ENCODE measurements at regions not wholly inside any gene's neighbourhood (a gene's known extent, or its start where the extent isn't known, plus 50 kb on each side); places are given as distances from the start of the nearest gene placed in this dataset.
"Not testable (repeated sequence)": the region's sequence is repeated elsewhere in the genome, so short reads cannot be mapped to it uniquely, and the experiment has no call there.

DNA sequence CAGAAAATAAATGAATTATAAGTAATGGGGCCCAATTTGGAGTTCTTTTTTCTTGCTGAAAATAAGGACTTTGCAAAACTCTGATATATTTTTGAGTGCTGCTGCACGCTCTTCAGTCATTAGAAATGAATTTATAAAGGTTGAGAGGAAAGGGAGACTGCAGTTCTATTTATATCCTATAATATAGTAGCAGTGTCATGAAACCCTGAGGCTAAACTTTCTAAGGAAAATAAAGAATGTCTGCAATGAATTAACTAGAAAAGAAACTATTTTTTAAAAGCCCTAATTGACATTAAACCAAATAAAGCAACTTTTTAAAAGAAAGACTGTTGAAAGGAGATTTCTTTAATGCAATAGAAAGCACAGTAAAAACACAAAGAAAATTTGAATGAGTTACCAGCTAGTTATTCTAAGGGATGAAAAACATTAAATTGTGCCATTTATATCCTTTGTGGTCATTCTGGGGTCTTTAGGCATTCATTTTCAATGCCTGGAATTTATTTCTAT lies 1072.8 kb upstream of the TMEFF2 start:
- no peak for DNase-seq

DNA sequence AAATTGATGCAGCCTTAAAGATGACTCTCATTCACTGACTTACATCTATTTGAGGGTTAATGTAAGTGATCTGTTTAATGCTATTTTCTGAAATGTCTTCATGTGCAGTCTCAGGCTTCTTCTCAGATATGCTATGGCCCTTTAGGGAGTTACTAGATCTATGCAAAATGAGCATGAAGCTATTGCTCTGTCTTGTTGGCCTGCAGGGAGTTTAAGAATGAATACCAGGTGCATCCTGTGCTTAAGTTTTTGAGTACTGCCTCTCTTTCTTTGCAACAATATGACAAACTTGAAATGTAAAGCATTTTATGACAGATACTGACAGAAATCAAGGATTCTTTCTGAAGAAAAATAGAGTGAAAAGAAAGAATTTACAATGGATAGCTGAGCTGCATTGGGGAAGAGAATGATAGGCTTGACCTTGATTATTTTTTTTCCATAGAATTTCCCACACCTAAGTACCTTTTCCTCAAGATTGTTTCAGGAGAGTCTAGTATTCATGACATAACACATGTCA lies 1058.3 kb upstream of the TMEFF2 start:
- no peak for DNase-seq

DNA sequence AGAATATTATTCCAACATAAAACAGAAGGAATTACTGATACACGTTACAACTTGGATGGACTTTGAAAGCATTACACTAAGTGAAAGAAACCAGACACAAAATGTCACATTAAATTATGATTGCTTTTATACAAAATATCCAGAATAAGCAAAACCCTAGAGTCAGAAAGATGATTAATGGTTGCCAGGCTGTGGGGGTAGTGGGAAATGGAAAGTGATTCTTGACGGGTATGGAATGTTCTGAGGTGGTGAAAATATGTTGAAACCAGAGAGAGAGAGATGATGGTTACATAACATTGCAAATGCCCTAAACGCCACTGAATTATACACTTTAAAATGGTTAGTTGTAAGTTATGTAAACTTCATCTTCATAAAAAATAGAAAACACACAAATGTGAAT lies 1057.2 kb upstream of the TMEFF2 start:
- no peak for DNase-seq

DNA sequence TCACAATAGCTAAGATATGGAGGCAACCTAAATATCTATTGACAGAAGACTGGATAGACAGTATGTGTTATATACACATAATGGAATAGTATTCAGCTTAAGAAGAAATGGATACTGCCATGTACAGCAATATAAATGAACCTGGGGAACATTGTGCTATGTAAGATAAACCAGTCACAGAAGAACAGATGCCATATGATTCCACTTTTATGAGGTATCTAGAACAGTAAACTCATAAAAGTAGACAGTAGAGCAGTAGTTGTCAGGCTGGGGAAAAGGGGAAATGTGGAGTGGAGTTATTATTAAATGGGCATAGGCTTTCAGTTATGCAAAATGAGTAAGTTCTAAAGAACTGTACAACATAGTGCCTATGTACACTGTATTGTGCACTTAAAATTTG lies 1055.7 kb upstream of the TMEFF2 start:
- DNase-seq = no peak

DNA sequence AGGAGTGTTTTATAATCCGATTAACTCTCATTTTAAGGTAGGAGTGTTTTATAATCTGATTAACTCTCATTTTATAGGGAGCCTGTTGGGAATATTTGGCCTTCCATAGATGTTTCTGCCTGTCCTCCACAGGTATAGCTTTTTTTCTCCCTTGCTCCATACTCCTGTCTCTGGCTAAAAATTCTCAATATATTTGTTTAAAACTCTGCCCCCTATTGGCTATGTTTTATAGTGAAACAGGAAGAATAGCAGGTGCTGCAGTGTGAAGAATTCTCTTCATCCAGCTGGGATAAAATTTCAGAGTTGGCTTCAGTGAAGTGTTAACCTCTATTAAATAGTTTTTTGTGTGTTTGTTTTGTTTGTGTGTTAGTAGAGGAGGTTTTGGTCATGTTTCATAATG lies 1046.0 kb upstream of the TMEFF2 start:
- peak; percentile 29 to 49 for DNase-seq

DNA sequence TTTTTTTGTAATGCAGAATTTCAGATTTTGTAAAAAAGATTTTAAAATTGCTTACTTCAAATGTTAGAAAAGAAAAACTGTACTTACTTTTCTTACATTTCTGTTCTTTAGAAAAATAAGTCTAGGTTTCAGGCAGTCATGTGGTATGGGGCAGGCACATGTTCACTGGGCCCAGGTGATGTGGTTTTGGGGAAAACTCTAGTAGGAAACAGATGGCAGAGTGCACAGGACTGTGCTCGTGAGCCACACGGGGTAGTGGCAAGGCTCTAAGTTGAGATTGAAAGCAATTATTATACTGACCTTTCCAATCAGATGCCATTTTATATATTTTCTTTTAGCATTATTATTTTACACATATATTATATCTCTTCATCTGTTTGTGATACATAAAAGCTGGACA lies 1036.9 kb upstream of the TMEFF2 start:
- peak in 1 of 2 experiments; percentile 22 for DNase-seq

DNA sequence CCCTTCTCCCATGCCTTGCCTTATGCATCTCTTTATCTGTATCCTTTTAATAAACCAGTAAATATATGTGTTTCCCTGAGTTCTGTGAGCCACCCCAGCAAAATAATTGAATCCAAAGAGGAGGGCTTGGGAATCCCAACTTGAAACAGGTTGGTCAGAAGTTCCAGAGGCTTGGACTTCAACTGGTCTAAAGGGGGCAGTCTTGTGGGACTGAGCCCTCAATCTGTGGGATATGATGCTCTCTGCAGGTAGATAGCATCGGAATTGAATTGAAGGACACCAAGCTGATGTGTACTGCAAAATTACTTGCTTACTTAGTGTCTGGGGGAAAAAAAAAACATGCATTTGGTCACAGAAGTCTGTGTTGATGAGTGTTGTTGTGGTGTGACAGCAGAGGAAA lies 1033.5 kb upstream of the TMEFF2 start:
- no peak for DNase-seq

DNA sequence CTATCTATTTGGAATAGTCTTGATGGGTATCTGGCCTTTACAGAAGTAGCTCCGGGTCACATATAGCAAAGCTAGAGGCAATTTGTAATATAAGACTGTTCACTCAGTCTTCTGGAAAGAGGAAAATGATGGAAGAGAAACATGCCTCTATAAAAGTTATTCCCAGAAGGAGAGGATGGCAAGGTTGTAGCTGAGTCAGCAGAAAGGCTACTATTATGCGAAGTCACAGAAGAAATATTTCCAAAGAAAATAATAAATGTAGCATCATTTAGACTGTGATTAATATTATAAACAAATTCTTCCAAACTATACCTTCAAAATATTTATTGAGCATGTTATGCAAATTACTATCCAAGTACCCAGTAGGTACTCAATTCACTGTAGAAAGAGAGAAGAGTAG lies 1027.7 kb upstream of the TMEFF2 start:
- DNase-seq = no peak

DNA sequence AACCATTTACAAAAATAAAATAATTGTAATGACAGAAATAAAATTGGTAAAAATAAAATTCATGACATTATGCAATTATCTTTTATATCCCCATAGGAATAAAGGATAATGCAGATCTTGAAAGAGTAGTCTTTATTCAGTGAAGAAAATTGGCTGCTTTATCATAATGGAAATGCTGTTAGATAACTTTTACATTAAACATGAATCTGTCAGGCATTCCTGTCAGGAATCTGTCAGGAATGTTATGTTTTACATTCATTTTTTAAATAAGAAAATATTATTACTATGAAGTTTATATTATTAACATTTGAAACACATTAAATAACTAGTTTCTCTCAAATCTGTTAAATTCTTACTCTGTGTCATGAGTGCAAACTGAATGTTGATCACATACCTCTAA lies 1024.7 kb upstream of the TMEFF2 start:
- no peak for DNase-seq

DNA sequence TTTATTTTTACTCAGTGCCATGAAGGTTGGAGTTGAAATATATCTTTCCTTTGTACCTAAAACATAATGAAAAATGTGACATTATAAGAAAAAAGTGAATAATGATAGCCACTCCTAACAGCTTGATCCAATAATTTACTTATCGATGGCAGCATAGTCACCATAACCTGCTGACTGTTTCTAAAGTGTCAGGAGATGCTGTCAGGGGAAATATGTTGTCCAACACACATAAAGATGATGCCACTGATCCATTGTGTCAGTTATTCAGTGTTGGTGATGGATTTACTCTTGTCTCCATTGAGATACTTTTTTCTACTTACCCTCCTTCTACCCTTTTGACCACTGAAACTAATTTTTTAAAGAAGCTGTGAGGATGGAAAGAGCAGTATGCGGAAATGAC lies 1006.9 kb upstream of the TMEFF2 start:
- DNase-seq = no peak

DNA sequence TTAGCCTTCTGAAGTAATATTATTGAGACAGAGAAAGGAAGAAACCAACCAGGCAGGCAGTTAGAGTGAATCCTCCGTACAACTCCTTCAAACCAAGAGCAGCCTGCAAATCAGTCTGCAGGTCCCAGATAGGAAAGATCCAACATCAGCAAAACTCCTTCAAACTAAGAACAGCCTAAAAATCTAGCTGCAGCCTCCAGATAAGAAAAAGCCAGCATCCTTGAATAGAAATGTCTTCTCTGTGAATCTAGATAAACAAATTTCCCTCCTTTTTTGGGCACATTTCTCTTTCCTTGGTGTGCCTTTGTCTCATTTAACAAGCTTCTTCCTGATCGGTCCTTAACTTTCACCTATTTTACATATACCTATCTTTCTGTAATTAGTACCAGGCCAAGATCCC lies 1004.6 kb upstream of the TMEFF2 start:
- no peak for DNase-seq

DNA sequence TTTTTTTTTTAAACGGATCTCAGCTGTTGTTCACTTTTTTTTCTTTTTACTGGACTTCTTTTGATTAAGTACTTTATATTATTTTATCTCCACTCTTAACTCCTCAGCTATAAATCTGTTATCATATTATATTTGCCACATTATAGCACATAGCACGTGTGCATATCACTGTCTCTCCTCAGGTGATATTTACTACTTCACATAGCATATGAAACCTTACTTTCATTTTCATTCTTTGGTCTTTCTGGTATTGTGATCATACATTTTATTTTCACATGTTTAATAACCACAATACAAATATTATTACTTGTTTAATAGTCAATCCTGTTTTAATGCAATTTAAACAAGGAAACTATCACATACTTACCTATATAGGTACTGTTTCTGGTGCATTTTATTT lies 993.1 kb upstream of the TMEFF2 start:
- no peak for DNase-seq

DNA sequence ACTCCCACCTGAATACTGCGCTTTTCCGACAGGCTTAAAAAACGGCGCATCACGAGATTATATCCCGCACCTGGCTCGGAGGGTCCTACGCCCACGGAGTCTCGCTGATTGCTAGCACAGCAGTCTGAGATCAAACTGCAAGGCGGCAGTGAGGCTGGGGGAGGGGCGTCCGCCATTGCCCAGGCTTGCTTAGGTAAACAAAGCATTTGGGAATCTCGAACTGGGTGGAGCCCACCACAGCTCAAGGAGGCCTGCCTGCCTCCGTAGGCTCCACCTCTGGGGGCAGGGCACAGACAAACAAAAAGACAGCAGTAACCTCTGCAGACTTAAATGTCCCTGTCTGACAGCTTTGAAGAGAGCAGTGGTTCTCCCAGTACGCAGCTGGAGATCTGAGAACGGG lies 976.2 kb upstream of the TMEFF2 start:
- not testable (repeated sequence) for DNase-seq

DNA sequence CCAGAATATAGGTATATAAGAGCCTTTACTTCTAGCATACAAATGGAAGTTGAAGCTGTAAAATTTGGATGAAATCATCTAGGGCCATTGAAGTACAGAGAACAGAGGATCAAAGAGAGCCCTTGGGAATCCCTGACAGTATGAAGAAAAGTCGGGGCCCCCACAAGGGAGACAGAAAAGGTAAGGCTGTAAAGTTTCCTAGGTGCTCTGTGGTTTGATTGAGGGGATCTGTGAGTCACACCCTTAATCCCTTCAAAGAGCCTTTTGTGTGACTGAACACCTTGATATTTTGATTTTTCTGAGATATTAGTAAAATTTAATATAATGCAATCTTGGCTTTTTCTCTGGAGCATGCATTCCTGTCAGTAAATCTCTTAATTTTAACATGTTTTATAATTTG lies 961.7 kb upstream of the TMEFF2 start:
- no peak for DNase-seq

DNA sequence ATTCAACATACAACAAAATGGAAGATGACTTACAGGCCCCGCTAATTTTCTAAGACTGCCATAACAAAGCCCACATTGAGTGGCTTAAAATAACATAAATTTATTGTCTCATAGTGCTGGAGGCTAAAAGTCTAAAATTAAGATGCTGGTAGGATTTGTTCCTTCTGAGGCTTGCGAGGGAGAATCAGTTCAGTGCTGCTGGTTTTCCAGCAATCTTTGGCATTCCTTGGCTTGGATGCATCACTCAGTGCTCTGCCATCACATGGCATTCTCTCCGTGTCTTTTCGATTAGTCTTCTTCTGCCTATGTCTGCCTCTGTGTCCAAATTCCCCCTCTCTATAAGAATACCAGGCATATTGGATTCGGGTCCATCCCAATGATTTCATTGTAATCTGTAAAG lies 959.3 kb upstream of the TMEFF2 start:
- no peak for DNase-seq

DNA sequence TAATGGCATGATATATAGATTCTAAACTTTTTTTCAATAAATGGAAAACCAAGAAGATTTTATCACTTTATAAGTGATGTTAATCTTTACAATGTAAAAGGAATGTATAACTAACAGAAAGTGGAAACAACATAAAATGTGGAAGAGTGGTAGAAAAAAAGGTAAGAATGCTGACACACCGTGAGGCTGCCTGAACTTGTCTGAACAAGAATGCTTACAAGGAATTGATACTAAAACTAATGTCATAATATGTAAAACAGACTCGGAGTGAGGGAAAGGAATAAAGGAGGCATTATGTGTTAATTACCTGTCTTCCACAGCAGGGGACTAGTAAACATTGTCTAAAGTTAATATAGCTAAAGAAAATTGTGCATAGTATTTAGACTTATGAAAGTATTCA lies 958.8 kb upstream of the TMEFF2 start:
- DNase-seq = no peak

DNA sequence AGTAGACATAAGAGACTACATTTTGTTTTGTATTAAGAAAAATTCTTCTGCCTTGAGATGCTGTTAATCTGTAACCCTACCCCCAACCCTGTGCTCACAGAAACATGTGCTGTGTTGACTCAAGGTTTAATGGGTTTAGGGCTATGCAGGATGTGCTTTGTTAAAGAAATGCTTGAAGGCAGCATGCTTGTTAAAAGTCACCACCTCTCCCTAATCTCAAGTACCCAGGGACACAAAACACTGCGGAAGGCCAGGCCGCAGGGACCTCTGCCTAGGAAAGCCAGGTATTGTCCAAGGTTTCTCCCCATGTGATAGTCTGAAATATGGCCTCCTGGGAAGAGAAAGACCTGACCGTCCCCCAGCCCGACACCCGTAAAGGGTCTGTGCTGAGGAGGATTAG lies 947.7 kb upstream of the TMEFF2 start:
- not testable (repeated sequence) for DNase-seq

DNA sequence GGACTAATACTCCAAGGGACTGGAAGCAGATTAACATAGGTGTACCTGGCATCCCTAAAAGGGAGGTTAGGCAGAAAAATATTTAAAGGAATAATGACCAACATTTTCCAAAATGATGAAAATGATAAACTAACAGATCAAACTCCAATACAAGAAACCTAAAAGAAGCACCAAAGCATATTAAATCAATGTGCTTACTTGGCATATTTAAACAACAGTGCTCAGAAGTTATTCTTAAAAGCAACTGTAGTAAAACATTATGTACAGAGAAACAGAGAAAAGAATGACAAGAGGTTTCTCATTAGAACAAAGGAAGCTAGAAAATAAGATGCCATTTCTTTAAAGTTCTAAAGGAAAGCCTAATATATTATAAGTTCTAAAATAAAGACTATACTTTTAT lies 947.3 kb upstream of the TMEFF2 start:
- DNase-seq = no peak

DNA sequence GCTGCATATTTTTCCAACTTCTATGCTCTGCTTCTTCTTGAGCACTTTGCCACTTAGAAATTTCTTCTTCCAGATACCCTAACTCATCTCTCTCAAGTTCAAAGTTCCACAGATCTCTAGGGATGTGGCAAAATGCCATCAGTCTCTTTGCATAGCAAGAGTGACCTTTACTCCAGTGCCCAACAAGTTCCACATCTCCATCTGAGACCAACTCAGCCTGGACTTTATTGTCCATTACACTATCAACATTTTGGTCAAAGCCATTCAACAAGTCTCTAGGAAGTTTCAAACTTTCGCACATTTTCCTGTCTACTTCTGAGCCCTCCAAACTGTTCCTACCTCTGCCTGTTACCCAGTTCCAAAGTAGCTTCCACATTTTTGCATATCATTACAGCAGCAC lies 946.2 kb upstream of the TMEFF2 start:
- not testable (repeated sequence) for DNase-seq

DNA sequence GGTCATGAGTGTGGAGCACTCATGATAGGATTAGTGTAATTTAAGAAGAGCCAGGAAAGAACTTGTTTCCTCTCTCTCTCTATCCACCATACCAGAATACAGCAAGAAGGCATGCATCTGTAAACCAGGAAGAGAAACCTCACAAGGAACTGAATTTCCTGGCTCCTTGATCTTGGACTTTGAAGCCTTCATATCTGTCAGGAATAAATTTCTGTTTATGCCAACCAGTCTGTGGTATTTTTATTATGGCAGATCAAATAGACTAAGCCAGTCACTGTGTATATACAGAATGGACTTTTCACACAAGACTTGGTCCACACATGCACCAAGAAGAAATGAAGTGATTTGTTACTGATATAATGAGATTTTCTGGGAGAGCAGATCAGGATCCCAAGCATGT lies 930.1 kb upstream of the TMEFF2 start:
- no peak for DNase-seq

DNA sequence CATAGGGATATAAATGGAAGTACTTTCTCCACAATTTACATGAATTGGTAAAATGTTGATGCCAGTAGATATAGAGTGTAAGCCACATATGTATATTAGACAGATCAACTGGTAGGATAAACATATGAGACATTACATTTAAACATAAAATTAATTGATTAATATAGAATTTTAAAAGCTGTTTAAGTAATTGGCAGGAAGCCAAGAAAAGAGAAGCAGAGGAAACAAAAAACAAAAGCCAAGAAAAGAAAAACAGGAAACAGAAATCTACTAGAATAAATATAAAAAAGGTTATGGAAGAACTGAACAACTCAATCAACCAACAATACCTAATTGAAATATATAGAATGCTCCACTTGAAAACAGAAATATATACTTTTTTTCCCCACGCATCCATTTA lies 920.1 kb upstream of the TMEFF2 start:
- DNase-seq = no peak

DNA sequence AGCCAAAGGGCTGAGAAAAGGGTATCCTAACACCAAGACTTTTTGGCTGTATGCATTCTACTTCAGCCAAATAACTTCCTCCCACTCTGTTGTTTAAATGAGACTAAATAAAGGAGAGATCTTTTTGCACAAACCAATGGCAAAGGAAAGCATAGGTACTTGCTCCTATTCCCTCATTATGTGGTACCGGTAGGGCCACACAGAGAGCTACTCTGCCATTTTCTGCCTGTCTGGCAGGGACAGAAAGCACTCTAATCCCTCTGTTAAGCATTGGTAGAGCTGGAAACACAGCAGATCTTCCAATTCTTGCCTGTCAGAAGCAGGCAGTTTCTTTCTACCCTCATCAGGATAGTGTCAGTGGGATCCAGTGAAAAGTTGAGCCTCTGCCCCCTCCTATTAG lies 918.3 kb upstream of the TMEFF2 start:
- no peak for DNase-seq

DNA sequence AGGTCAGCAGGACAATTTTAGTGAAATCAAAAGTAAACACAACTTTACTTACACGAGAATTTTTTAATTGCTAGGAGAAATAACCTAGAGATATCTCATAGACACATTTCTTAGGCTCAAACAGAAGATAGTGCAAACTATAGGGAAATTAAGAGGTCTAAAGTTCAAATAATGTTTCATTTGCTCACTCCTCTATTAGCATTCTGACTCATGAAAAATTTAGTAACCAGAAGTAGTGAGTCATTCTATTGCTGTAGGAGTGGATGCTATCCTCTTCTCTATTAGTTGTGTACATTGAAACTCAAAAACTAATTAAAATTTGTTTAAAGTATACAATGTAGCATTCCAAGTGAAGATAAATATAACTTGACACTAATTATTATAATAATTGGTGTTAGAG lies 908.3 kb upstream of the TMEFF2 start:
- DNase-seq = no peak

DNA sequence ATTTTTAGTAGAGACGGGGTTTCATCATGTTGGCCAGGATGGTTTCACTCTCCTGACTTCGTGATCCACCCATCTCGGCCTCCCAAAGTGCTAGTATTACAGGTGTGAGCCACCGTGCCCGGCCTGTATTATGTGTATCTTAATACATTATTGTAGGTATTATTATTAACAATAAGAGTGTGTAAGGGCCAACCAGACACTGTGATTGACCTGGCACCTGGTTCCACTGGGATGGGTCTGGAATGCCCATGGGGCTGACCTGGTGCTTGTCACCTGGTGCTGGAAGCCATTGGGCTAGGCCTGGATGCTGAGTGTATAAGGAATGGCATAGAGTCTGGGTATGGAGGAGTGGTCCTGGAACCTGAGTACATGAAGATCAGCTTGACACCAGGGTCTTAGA lies 906.9 kb upstream of the TMEFF2 start:
- no peak for DNase-seq

DNA sequence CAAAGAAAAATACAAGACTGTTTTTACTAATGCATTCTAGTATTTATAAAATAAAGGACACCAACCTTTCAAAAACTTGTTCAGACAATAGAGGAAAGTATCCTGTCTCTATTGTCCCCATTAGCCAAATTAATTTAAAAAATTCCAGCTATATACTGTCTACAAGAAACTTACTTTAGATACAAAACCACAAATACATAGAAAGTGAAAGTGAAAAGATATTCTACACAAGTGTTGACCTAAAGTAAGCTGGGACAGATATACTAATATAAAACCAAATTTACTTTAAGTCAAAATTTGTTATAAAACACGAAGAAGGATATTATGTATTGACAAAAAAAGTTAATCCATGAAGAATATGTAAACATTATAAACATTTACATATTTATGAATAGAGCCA lies 893.3 kb upstream of the TMEFF2 start:
- DNase-seq = no peak

DNA sequence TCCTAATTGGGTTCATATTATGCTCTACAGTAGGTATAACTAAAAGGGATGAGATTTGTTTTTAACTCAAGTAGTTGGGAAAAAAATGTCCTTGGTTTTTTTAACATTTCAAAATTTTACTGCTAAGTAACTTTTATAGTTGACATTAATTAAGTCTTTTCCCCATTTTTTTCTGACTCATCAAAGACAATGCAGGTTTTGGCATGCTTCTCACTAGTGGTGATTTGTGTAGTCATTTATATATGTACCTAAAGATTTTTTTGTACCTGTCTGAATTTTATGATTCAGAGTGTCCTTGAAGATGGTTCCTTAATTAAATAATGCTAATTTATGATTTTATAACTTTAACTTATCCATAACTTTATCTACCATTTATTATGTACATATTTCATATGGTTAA lies 882.3 kb upstream of the TMEFF2 start:
- no peak for DNase-seq

All from Kasumi-1 (cell line).